Adrenal gland (tissue), 9 donors: ENCODE measurements at regions not wholly inside any gene's neighbourhood (a gene's known extent, or its start where the extent isn't known, plus 50 kb on each side); places are given as distances from the start of the nearest gene placed in this dataset.
"Not testable (repeated sequence)": the region's sequence is repeated elsewhere in the genome, so short reads cannot be mapped to it uniquely, and the experiment has no call there.

Experiments used
- DNase-seq, 7 donors: peaks; one replicate each; pipeline ENCODE4 v3.0.0-alpha.2; 2019 to 2020
- H3K27ac ChIP-seq, 5 donors: fragments of 200-600 bp; sonication (generic) in 4 of 5; 1 replicate in 3 of 5; 2 replicates in 2 of 5; pipeline versions ENCODE4 v1.5.1 to v1.8.0; 2016 to 2020; ENCODE audit warnings: mild to moderate bottlenecking in 1 of 5
- H3K27me3 ChIP-seq: fragments of 200-600 bp; 2 replicates; pipeline ENCODE4 v1.8.0; 2021
- H3K36me3 ChIP-seq, 2 donors: fragments of 200-600 bp; replicated peaks in 1 of 2; 1 replicate in 1 of 2; 2 replicates in 1 of 2; pipeline versions ENCODE4 v1.5.1 to v1.8.0; 2018 to 2022
- H3K4me1 ChIP-seq, 2 donors: fragments of 200-600 bp; replicated peaks in 1 of 2; 1 replicate in 1 of 2; 2 replicates in 1 of 2; pipeline versions ENCODE4 v1.5.1 to v1.8.0; 2018 to 2021
- H3K4me3 ChIP-seq, 4 donors: fragments of 200-600 bp; sonication (generic) in 3 of 4; one replicate each; pipeline ENCODE4 v1.5.1; 2016 to 2018
- H3K9me3 ChIP-seq, 3 donors: fragments of 200-600 bp; sonication (generic) in 1 of 3; replicated peaks in 1 of 3; 1 replicate in 2 of 3; 2 replicates in 1 of 3; pipeline versions ENCODE4 v1.5.1 to v1.8.0; 2016 to 2021
- POLR2A ChIP-seq, 2 donors: fragments of 450-650 bp; IDR thresholded peaks; one replicate each; pipeline ENCODE4 v1.6.1; 2017; ENCODE audit warnings: antibody characterized with exemption in 2 of 2, mild to moderate bottlenecking in 2 of 2, moderate library complexity in 1 of 2
- WGBS, 4 donors: extraction: QIAGEN DNeasy Blood & Tissue Kit in 2 of 4; methylation state at CpG; one replicate each; pipeline versions ENCODE4 v1.1.5 to v1.1.7; 2013 to 2017; 5-methylcytosine and 5-hydroxymethylcytosine counted together
- intact Hi-C, 2 donors: fragments of 100-400 bp; cut with DNase I; formaldehyde crosslinking; loops; one replicate each; pipeline versions ENCODE4 v1.14.1 to v1.15.0; 2022 to 2023
- TF ChIP-seq, protein P1 (sequence below), 6 experiments: fragments of 450-650 bp in 4 of 6; fragments of 200-600 bp in 2 of 6; sonication (generic) in 1 of 6; IDR thresholded peaks; 1 replicate in 5 of 6; 2 replicates in 1 of 6; pipeline versions ENCODE4 v1.5.1 to v1.8.0; 2016 to 2021; ENCODE audit warnings: antibody characterized with exemption in 6 of 6, mild to moderate bottlenecking in 2 of 6, moderate library complexity in 1 of 6
- donor health status: healthy with polysubstance abuse.
- donor health status: Bipolar disorder and iron deficiency.
- donor health status: DM: yes; HTN: yes; CAD: no.
- donor health status: DM: no; HTN: no; CAD: no.
- donor health status: DM: no; HTN: no; CAD: no.

DNA sequence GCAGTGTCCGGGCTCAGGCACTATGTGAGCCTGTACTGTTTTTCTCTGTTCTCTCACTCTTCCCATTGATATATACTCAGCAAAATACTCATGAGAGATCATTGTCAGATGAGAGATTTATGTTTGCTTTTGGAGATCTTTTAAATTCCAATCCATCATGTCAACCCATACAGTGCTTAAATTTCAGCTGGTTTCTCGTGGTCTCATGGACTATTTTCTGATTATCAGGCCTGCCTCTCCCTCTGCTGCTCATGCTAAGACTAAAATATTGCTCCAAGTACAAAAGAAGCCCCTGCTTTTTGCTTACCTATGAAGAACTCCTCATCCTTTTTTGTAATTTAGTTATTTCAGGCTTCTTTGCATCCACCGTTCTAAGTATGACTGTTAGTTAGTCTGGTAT is 547.2 kb downstream of the KCNJ2 start:
- WGBS, 4 donors, result 76 to 78% (median 77%) methylated on average over 3 of the region's 3 CpGs
- no peaks in the 10 kb centered on the region for H3K4me1 ChIP-seq
- H3K36me3 ChIP-seq, result no peaks in the 10 kb centered on the region
- H3K4me3 ChIP-seq, result no peak overlapping the region
- no peak for DNase-seq
- H3K27ac ChIP-seq, result no peak overlapping the region
- H3K27me3 ChIP-seq, result no peaks in the 10 kb centered on the region
- intact Hi-C loops, result no loop called here
- H3K9me3 ChIP-seq, result no peaks in the 10 kb centered on the region
- TF ChIP-seq, protein P1, sequence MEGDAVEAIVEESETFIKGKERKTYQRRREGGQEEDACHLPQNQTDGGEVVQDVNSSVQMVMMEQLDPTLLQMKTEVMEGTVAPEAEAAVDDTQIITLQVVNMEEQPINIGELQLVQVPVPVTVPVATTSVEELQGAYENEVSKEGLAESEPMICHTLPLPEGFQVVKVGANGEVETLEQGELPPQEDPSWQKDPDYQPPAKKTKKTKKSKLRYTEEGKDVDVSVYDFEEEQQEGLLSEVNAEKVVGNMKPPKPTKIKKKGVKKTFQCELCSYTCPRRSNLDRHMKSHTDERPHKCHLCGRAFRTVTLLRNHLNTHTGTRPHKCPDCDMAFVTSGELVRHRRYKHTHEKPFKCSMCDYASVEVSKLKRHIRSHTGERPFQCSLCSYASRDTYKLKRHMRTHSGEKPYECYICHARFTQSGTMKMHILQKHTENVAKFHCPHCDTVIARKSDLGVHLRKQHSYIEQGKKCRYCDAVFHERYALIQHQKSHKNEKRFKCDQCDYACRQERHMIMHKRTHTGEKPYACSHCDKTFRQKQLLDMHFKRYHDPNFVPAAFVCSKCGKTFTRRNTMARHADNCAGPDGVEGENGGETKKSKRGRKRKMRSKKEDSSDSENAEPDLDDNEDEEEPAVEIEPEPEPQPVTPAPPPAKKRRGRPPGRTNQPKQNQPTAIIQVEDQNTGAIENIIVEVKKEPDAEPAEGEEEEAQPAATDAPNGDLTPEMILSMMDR (IDR thresholded peaks at IDR 0.05), result no peak
- no peak for TF ChIP-seq POLR2A (IDR thresholded peaks at IDR 0.05)

DNA sequence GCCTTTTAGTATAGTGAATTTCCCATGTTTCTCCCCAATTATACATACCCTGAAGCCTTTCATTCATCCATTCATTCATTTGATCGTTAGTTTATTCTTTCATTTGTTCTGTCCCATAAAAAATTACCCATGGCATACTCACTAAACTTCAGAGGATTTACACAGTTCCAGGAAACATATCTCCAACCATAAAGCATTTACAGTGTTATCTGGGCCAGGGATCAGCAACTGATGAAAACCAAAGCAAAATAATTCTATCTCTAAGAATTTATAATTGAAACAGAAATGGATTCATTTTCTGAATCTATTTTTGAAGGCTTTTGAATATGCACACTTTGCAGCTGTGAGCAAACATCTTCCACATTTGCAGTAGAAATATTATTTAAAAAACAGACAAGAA is 547.7 kb downstream of the KCNJ2 start:
- Histone ChIP-seq H3K4me1 (no peaks in the 10 kb centered on the region), H3K27ac (no peak overlapping the region), H3K4me3 (no peak overlapping the region), H3K27me3 (no peaks in the 10 kb centered on the region), H3K9me3 (no peaks in the 10 kb centered on the region), H3K36me3 (no peaks in the 10 kb centered on the region)
- DNase-seq, result no peak
- WGBS, 4 donors, result 56 to 75% (median 68%) methylated on average over 1 of the region's 1 CpG
- no peak for TF ChIP-seq POLR2A (IDR thresholded peaks at IDR 0.05)
- TF ChIP-seq, protein P1 (IDR thresholded peaks at IDR 0.05), result no peak
- intact Hi-C loops, result no loop called here

DNA sequence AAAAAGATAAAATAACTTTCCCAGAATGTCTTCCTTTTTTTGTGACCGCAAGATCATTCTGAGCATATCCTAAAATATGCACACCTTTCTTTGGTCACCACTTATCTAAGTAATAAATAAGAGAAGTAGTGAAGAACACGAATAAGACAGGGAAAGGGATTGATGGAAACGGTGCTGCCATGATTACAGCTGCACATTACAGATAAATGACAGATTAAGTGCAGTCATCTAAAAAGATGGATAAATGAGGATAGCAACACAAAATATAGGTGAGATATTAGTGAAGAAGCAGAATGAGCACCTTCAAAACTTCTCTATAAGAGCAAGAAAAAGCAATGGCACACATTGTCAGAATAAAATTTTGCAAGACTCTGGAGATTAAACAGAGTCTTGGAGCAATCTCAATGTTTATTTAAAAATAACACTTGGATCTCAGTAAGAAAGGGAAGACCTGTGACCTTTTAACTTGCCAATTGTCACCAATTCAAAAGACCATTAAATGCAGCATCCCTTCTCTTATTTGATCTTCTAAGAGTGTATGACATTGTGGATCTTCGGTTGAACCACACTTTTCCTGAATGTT is 567.1 kb downstream of the KCNJ2 start:
- no peak overlapping the region for H3K27ac ChIP-seq
- no peaks in the 10 kb centered on the region for H3K4me1 ChIP-seq
- H3K9me3 ChIP-seq, result no peaks in the 10 kb centered on the region
- no peak for DNase-seq
- H3K27me3 ChIP-seq, result peaks cover 9% of the 10 kb centered on the region
- H3K36me3 ChIP-seq, result no peaks in the 10 kb centered on the region
- intact Hi-C loops, result no loop called here
- WGBS, 4 donors, result 79 to 85% (median 80%) methylated on average over 4 of the region's 4 CpGs
- no peak overlapping the region for H3K4me3 ChIP-seq
- TF ChIP-seq, protein P1 (IDR thresholded peaks at IDR 0.05), result no peak
- no peak for TF ChIP-seq POLR2A (IDR thresholded peaks at IDR 0.05)

DNA sequence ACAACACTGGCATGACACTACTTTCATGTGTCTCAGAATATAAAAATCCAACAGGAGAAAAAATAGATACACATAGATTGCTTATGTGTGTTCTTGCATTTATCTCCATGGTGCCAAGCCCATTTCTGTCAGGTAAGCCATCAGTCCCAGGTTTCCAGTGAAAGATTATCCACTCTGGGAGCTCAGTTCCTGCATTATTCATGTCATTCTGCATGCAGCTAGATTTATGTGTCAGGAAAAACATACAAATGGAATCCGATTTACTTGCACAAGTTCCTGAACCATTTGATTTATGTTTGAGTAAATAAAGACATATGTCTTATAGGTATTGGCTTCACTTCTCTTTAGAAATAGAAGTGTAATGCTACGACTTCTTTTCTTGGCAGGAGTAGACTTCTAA is 569.7 kb downstream of the KCNJ2 start:
- Histone ChIP-seq H3K4me3 (no peak overlapping the region), H3K4me1 (no peaks in the 10 kb centered on the region), H3K36me3 (no peaks in the 10 kb centered on the region), H3K27me3 (peaks cover 12% of the 10 kb centered on the region), H3K9me3 (no peaks in the 10 kb centered on the region), H3K27ac (no peak overlapping the region)
- DNase-seq, result no peak
- intact Hi-C loops, result no loop called here
- WGBS, 4 donors, result 32 to 46% (median 37%) methylated on average over 2 of the region's 2 CpGs
- TF ChIP-seq, protein P1 (IDR thresholded peaks at IDR 0.05), result no peak
- TF ChIP-seq POLR2A (IDR thresholded peaks at IDR 0.05), result no peak

DNA sequence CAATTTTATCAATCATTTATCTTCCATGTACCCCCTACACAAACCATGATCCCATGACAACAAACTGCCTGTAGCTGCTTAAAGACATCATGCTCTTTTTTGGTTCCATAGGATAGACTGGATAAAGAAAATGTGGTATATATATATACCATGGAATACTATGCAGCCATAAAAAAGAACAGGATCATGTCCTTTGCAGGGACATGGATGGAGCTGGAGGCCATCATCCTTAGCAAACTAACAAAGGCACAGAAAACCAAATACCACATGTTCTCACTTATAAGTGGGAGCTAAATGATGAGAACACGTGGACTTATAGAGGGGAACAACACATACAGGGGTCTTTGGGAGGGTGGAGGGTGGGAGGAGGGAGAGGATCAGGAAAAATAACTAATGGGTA is 577.2 kb downstream of the KCNJ2 start:
- intact Hi-C loops, H3K27ac ChIP-seq, H3K4me3 ChIP-seq, H3K36me3 ChIP-seq, H3K4me1 ChIP-seq, H3K9me3 ChIP-seq, DNase-seq, H3K27me3 ChIP-seq: not testable (repeated sequence)
- WGBS, 4 donors, result 95 to 100% (median 96%) methylated on average over 1 of the region's 1 CpG
